Activated CD4-positive, alpha-beta T cell treated with anti-CD3 and anti-CD28 coated beads, Interleukin-2, amount 10 ng/mL, durations not matched to agents 7 days and 5 days (primary cell): ENCODE measurements at regions not wholly inside any gene's neighbourhood (a gene's known extent, or its start where the extent isn't known, plus 50 kb on each side); places are given as distances from the start of the nearest gene placed in this dataset.

Source experiments
- CTCF ChIA-PET: fragments of 350-600 bp; sonication (Branson Sonifier 250); formaldehyde crosslinking; loops from one replicate; lab custom pipeline; 2021; ENCODE audit warnings: antibody characterized with exemption; lab: Charles Lee
- POLR2A ChIA-PET: fragments of 350-600 bp; sonication (Branson Sonifier 250); formaldehyde crosslinking; loops from one replicate; lab custom pipeline; 2021; ENCODE audit warnings: antibody characterized with exemption; lab: Charles Lee
- DNase-seq: peaks from one replicate; pipeline ENCODE4 v3.0.0-alpha.2; 2020
- H3K27ac Mint-ChIP-seq: one replicate; pipeline ENCODE4 v1.8.0; 2021; ENCODE audit warnings: mild to moderate bottlenecking, moderate library complexity, mixed read lengths
- H3K27me3 Mint-ChIP-seq: one replicate; pipeline ENCODE4 v1.8.0; 2021; ENCODE audit warnings: mixed read lengths
- H3K36me3 Mint-ChIP-seq: one replicate; pipeline ENCODE4 v1.8.0; 2021; ENCODE audit warnings: low read depth, mixed read lengths
- H3K4me1 Mint-ChIP-seq: one replicate; pipeline ENCODE4 v1.8.0; 2021; ENCODE audit warnings: mixed read lengths
- H3K4me3 Mint-ChIP-seq: one replicate; pipeline ENCODE4 v1.8.0; 2021; ENCODE audit warnings: mild to moderate bottlenecking, moderate library complexity, mixed read lengths
- H3K9me3 Mint-ChIP-seq: one replicate; pipeline ENCODE4 v1.8.0; 2021; ENCODE audit warnings: mixed read lengths

GRCh38 chr16:79517156-79517555, 83.4 kb downstream of the MAF start:
- POLR2A ChIA-PET, result no interaction called here
- Mint-ChIP-seq H3K27ac (no peak overlapping the region), H3K27me3 (peaks cover 7% of the 10 kb centered on the region), H3K4me1 (no peaks in the 10 kb centered on the region), H3K36me3 (no peaks in the 10 kb centered on the region), H3K4me3 (no peak overlapping the region), H3K9me3 (no peaks in the 10 kb centered on the region)
- CTCF ChIA-PET, result no interaction called here
- DNase-seq, result no peak

- H3K27me3 Mint-ChIP-seq, result no peaks in the 10 kb centered on the region
- no peaks in the 10 kb centered on the region for H3K4me1 Mint-ChIP-seq
- ChIA-PET CTCF (interaction anchor here (0.6 kb wide), 2 partner anchors 95 to 966 kb away, joined by 3 to 4 read pairs; no protein-coding TSS in a partner anchor), POLR2A (interaction anchor here (1.0 kb wide), 1 partner anchor 368 kb away, joined by 4 read pairs; no protein-coding TSS in a partner anchor)
- no peak overlapping the region for H3K4me3 Mint-ChIP-seq
- H3K9me3 Mint-ChIP-seq, result no peaks in the 10 kb centered on the region
- H3K27ac Mint-ChIP-seq, result no peak overlapping the region
- no peak for DNase-seq
- H3K36me3 Mint-ChIP-seq, result no peaks in the 10 kb centered on the region
Measured at GRCh38 chr16:79510879-79511278, 89.7 kb downstream of the MAF start.

GRCh38 chr16:79509906-79510305, 90.6 kb downstream of the MAF start:
- Mint-ChIP-seq H3K4me1 (no peaks in the 10 kb centered on the region), H3K4me3 (no peak overlapping the region), H3K27ac (no peak overlapping the region), H3K27me3 (no peaks in the 10 kb centered on the region), H3K36me3 (no peaks in the 10 kb centered on the region), H3K9me3 (no peaks in the 10 kb centered on the region)
- no peak for DNase-seq
- ChIA-PET CTCF (no interaction called here), POLR2A (interaction anchor here (1.0 kb wide), 1 partner anchor 367 kb away, joined by 4 read pairs; no protein-coding TSS in a partner anchor)

- H3K27ac Mint-ChIP-seq, result no peak overlapping the region
- peaks cover 3% of the 10 kb centered on the region for H3K27me3 Mint-ChIP-seq
- ChIA-PET POLR2A (no interaction called here), CTCF (no interaction called here)
- H3K4me3 Mint-ChIP-seq, result no peak overlapping the region
- no peak for DNase-seq
- no peaks in the 10 kb centered on the region for H3K9me3 Mint-ChIP-seq
- no peaks in the 10 kb centered on the region for H3K4me1 Mint-ChIP-seq
- no peaks in the 10 kb centered on the region for H3K36me3 Mint-ChIP-seq
Measured at GRCh38 chr16:79509211-79509631, 91.3 kb downstream of the MAF start.

GRCh38 chr16:79508294-79508693, 92.2 kb downstream of the MAF start:
- Mint-ChIP-seq H3K27me3 (peaks cover 6% of the 10 kb centered on the region), H3K9me3 (no peaks in the 10 kb centered on the region), H3K4me3 (no peak overlapping the region), H3K36me3 (no peaks in the 10 kb centered on the region), H3K27ac (no peak overlapping the region), H3K4me1 (no peaks in the 10 kb centered on the region)
- no peak for DNase-seq
- ChIA-PET CTCF (no interaction called here), POLR2A (no interaction called here)

GRCh38 chr16:79505344-79505743, 95.2 kb downstream of the MAF start:
- H3K4me1 Mint-ChIP-seq, result no peaks in the 10 kb centered on the region
- H3K27me3 Mint-ChIP-seq, result peaks cover 6% of the 10 kb centered on the region
- no peaks in the 10 kb centered on the region for H3K9me3 Mint-ChIP-seq
- ChIA-PET POLR2A (no interaction called here), CTCF (no interaction called here)
- no peak for DNase-seq
- no peak overlapping the region for H3K27ac Mint-ChIP-seq
- H3K4me3 Mint-ChIP-seq, result no peak overlapping the region
- H3K36me3 Mint-ChIP-seq, result no peaks in the 10 kb centered on the region

GRCh38 chr16:79503511-79503910, 97.0 kb downstream of the MAF start:
- Mint-ChIP-seq H3K27me3 (peaks cover 6% of the 10 kb centered on the region), H3K9me3 (peaks cover 2% of the 10 kb centered on the region), H3K36me3 (no peaks in the 10 kb centered on the region), H3K4me3 (no peak overlapping the region), H3K27ac (no peak overlapping the region), H3K4me1 (no peaks in the 10 kb centered on the region)
- CTCF ChIA-PET, result interaction anchor here (1.4 kb wide), 1 partner anchor 17 kb away, joined by 3 read pairs; no protein-coding TSS in a partner anchor
- no peak for DNase-seq
- POLR2A ChIA-PET, result no interaction called here

GRCh38 chr16:79501446-79501845, 99.1 kb downstream of the MAF start:
- Mint-ChIP-seq H3K27ac (no peak overlapping the region), H3K36me3 (no peaks in the 10 kb centered on the region), H3K9me3 (peaks cover 2% of the 10 kb centered on the region), H3K4me1 (peaks cover 5% of the 10 kb centered on the region), H3K27me3 (peaks cover 6% of the 10 kb centered on the region), H3K4me3 (no peak overlapping the region)
- DNase-seq, result no peak
- CTCF ChIA-PET, result no interaction called here
- POLR2A ChIA-PET, result no interaction called here

- no peak overlapping the region for H3K4me3 Mint-ChIP-seq
- CTCF ChIA-PET, result no interaction called here
- no peak for DNase-seq
- H3K36me3 Mint-ChIP-seq, result no peaks in the 10 kb centered on the region
- peaks cover 6% of the 10 kb centered on the region for H3K27me3 Mint-ChIP-seq
- POLR2A ChIA-PET, result no interaction called here
- H3K4me1 Mint-ChIP-seq, result peaks cover 5% of the 10 kb centered on the region
- H3K9me3 Mint-ChIP-seq, result peaks cover 2% of the 10 kb centered on the region
- no peak overlapping the region for H3K27ac Mint-ChIP-seq
Measured at GRCh38 chr16:79500866-79501265, 99.7 kb downstream of the MAF start.

GRCh38 chr16:79500286-79500685, 100.3 kb downstream of the MAF start:
- Mint-ChIP-seq H3K4me3 (no peak overlapping the region), H3K27ac (no peak overlapping the region), H3K4me1 (peaks cover 5% of the 10 kb centered on the region), H3K27me3 (peaks cover 6% of the 10 kb centered on the region), H3K9me3 (peaks cover 2% of the 10 kb centered on the region), H3K36me3 (no peaks in the 10 kb centered on the region)
- POLR2A ChIA-PET, result no interaction called here
- DNase-seq, result no peak
- CTCF ChIA-PET, result no interaction called here

GRCh38 chr16:79498928-79499327, 101.6 kb downstream of the MAF start:
- Mint-ChIP-seq H3K4me1 (peaks cover 5% of the 10 kb centered on the region), H3K27me3 (peaks cover 3% of the 10 kb centered on the region), H3K36me3 (no peaks in the 10 kb centered on the region), H3K4me3 (no peak overlapping the region), H3K27ac (no peak overlapping the region), H3K9me3 (peaks cover 2% of the 10 kb centered on the region)
- DNase-seq, result no peak
- CTCF ChIA-PET, result no interaction called here
- POLR2A ChIA-PET, result no interaction called here

GRCh38 chr16:79497606-79498350, 102.8 kb downstream of the MAF start:
- Mint-ChIP-seq H3K27ac (no peak overlapping the region), H3K4me1 (peaks cover 5% of the 10 kb centered on the region), H3K27me3 (no peaks in the 10 kb centered on the region), H3K9me3 (peaks cover 2% of the 10 kb centered on the region), H3K4me3 (no peak overlapping the region), H3K36me3 (no peaks in the 10 kb centered on the region)
- POLR2A ChIA-PET, result no interaction called here
- CTCF ChIA-PET, result interaction anchor here (1.4 kb wide), 1 partner anchor 103 kb away, joined by 3 read pairs; the partner anchor contains the start of gene MAF
- no peak for DNase-seq

- CTCF ChIA-PET, result no interaction called here
- H3K9me3 Mint-ChIP-seq, result peaks cover under 1% of the 10 kb centered on the region
- peaks cover 6% of the 10 kb centered on the region for H3K4me1 Mint-ChIP-seq
- H3K36me3 Mint-ChIP-seq, result no peaks in the 10 kb centered on the region
- H3K27ac Mint-ChIP-seq, result no peak overlapping the region
- no peak overlapping the region for H3K4me3 Mint-ChIP-seq
- H3K27me3 Mint-ChIP-seq, result no peaks in the 10 kb centered on the region
- POLR2A ChIA-PET, result no interaction called here
- DNase-seq, result no peak
Measured at GRCh38 chr16:79493911-79494310, 106.6 kb downstream of the MAF start.

- CTCF ChIA-PET, result no interaction called here
- H3K27me3 Mint-ChIP-seq, result no peaks in the 10 kb centered on the region
- H3K36me3 Mint-ChIP-seq, result no peaks in the 10 kb centered on the region
- peaks cover 1% of the 10 kb centered on the region for H3K4me1 Mint-ChIP-seq
- POLR2A ChIA-PET, result no interaction called here
- no peaks in the 10 kb centered on the region for H3K9me3 Mint-ChIP-seq
- DNase-seq, result no peak
- no peak overlapping the region for H3K27ac Mint-ChIP-seq
- no peak overlapping the region for H3K4me3 Mint-ChIP-seq
Measured at GRCh38 chr16:79492036-79492435, 108.5 kb downstream of the MAF start.
